ENCODE measurements at regions not wholly inside any gene's neighbourhood (a gene's known extent, or its start where the extent isn't known, plus 50 kb on each side); places are given as distances from the start of the nearest gene placed in this dataset.

DNA sequence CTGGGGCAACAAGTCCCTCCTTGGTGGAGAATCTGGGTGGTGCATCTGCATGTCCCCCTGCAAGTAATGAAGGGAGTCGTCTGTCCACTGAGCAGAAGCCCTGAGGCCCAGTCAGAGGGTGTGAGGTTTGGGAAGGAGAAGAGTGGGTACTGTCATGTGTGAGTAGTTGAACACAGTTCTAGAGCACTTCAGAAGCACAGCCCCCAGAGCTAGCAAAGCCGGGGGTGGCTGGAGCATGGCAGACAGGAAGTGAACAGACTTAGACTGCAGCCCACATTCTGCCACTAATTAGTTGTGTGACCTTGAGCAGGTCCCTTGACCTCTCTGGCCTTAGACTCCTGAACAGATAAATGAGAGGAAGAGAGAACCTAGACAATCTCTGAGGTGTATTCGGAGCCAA lies 207.6 kb downstream of the UACA start:
- H3K27me3 ChIP-seq (replicated peaks in 1 of 4; ENCODE audit: control insufficient read depth in 3 of 4, extremely low read depth in 1 of 4, insufficient read depth in 3 of 4, low read length in 3 of 4), result no peaks in the 10 kb centered on the region; a peak in 1 of 7 replicates
- H3K23ac ChIP-seq (ENCODE audit: insufficient read length), result no peak overlapping the region
- no peak overlapping the region for H3K4me3 ChIP-seq (ENCODE audit: extremely low read depth in 1 of 4, insufficient read depth in 2 of 4, low read depth in 3 of 4, low read length in 4 of 4)
- H3K56ac ChIP-seq (replicated peaks; ENCODE audit: insufficient read length, low read depth, low read length), result no peak overlapping the region
- H2AK5ac ChIP-seq (ENCODE audit: low read depth, low read length), result no peak overlapping the region
- no peak overlapping the region for H4K91ac ChIP-seq (replicated peaks; ENCODE audit: insufficient read length, low read length)
- H3K9ac ChIP-seq (replicated peaks in 1 of 4; ENCODE audit: extremely low read depth in 1 of 4, low read depth in 3 of 4, low read length in 3 of 4), result no peak overlapping the region
- H2BK120ac ChIP-seq (replicated peaks; ENCODE audit: low read depth, low read length), result no peak overlapping the region
- no peak overlapping the region for H3K4ac ChIP-seq (replicated peaks; ENCODE audit: insufficient read length, low read depth, low read length)
- no peak overlapping the region for H2BK15ac ChIP-seq (ENCODE audit: low read length)
- no peaks in the 10 kb centered on the region for H3K36me3 ChIP-seq (ENCODE audit: control insufficient read depth in 2 of 4, insufficient read depth in 4 of 4, low read length in 3 of 4)
- H2BK20ac ChIP-seq (ENCODE audit: low read length), result no peak overlapping the region
- H3K9me3 ChIP-seq (ENCODE audit: insufficient read depth in 2 of 2, low read depth in 1 of 2, low read length in 1 of 2), result no peaks in the 10 kb centered on the region
- 83% methylated on average over 3 of the region's 3 CpGs; no CpG with 5 or more reads in 1 of the 2 experiments for WGBS, 2 experiments (ENCODE audit: extremely low coverage in 1 of 2, insufficient coverage in 1 of 2, insufficient read length in 1 of 2, insufficient replicate concordance in 2 of 2, low coverage in 1 of 2, low lambda C conversion rate in 2 of 2, missing lambda C conversion rate in 1 of 2)
- H3K4me2 ChIP-seq (ENCODE audit: insufficient read depth in 1 of 2, low read depth in 2 of 2, low read length in 2 of 2), result no peak overlapping the region
- peaks cover 0 to 4% (median 0%) of the 10 kb centered on the region in 4 experiments; a peak in 3 of 7 replicates for H3K4me1 ChIP-seq (replicated peaks in 1 of 4; ENCODE audit: control insufficient read depth in 3 of 4, insufficient read depth in 4 of 4, low read length in 3 of 4)
- CTCF ChIA-PET (ENCODE audit: partially characterized antibody), result interaction anchor here (1.5 kb wide), 1 partner anchor 13 kb away, joined by 3 read pairs; no protein-coding TSS in a partner anchor
- no peak overlapping the region for H2AFZ ChIP-seq (ENCODE audit: low read length)
- no peak overlapping the region for H2BK5ac ChIP-seq (ENCODE audit: low read depth, low read length)
- TF ChIP-seq JUN (IDR thresholded peaks at IDR 0.05; ENCODE audit: low read depth, low read length) (no peak), KDM1A (IDR thresholded peaks at IDR 0.05; ENCODE audit: borderline replicate concordance, low read length) (no peak)
- peaks cover 0 to 7% of the 10 kb centered on the region in 2 experiments for H4K20me1 ChIP-seq (replicated peaks in 1 of 2; ENCODE audit: control insufficient read depth in 1 of 2, insufficient read depth in 2 of 2, low read length in 2 of 2)
- no peak overlapping the region for H3K18ac ChIP-seq (ENCODE audit: extremely low read depth, low read length)
- no peak overlapping the region for H3K27ac ChIP-seq (ENCODE audit: low read depth, low read length)
- H2BK12ac ChIP-seq (ENCODE audit: low read depth, low read length), result no peak overlapping the region
- H3K23me2 ChIP-seq (ENCODE audit: low read depth, low read length), result peaks cover 7% of the 10 kb centered on the region; the same call in 1 of the 2 replicates
- H3K14ac ChIP-seq (ENCODE audit: insufficient read length), result no peak overlapping the region
- H4K8ac ChIP-seq (ENCODE audit: extremely low read depth, insufficient read depth, low read length), result no peak overlapping the region
- 0 out of 2 replicates have a peak, but pooled peaks cover 3% of the 10 kb centered on the region for H3K79me1 ChIP-seq (ENCODE audit: low read depth, low read length)
- no peak overlapping the region for H4K5ac ChIP-seq (ENCODE audit: insufficient read length, low read depth, low read length)
- DNase-seq (ENCODE audit: low read depth in 1 of 2, low spot score in 2 of 2) (peak in 1 of 2 experiments; percentile 33), FAIRE-seq (no peak)
- POLR2A ChIA-PET (ENCODE audit: partially characterized antibody), result interaction anchor here (0.6 kb wide), 1 partner anchor 52 kb away, joined by 4 read pairs; no protein-coding TSS in a partner anchor
- H3K79me2 ChIP-seq (ENCODE audit: control insufficient read depth in 1 of 2, insufficient read depth in 2 of 2, low read length in 2 of 2), result no peaks in the 10 kb centered on the region

Measured in H1 (cell line).